HG03039 (cell line): ENCODE measurements at regions not wholly inside any gene's neighbourhood (a gene's known extent, or its start where the extent isn't known, plus 50 kb on each side); places are given as distances from the start of the nearest gene placed in this dataset.

Experiments
- ATAC-seq: cut with Tn5 transposase; IDR thresholded peaks from one replicate; pipeline ENCODE4 v1.9.1; 2021; ENCODE audit warnings: mild to moderate bottlenecking, moderate library complexity; ENCODE audit not compliant: unreplicated experiment

GRCh38 chr13:76715621-76716020 is 170.6 kb downstream of the KCTD12 start:
- ATAC-seq = no peak

GRCh38 chr13:76715075-76715474 is 171.1 kb downstream of the KCTD12 start:
- ATAC-seq = no peak

- no peak for ATAC-seq
These were observed 172.9 kb downstream of the KCTD12 start for GRCh38 chr13:76713280-76713679.

GRCh38 chr13:76711550-76712182 is 174.5 kb downstream of the KCTD12 start:
- no peak for ATAC-seq

GRCh38 chr13:76709851-76710250 is 176.4 kb downstream of the KCTD12 start:
- no peak for ATAC-seq

GRCh38 chr13:76708138-76708688 is 178.0 kb downstream of the KCTD12 start:
- ATAC-seq = no peak

GRCh38 chr13:76707360-76707759 is 178.8 kb downstream of the KCTD12 start:
- no peak for ATAC-seq

GRCh38 chr13:76703621-76704288 is 182.4 kb downstream of the KCTD12 start:
- ATAC-seq = no peak

- ATAC-seq = no peak
These were observed 183.0 kb downstream of the KCTD12 start for GRCh38 chr13:76703216-76703615.

GRCh38 chr13:76697288-76697687 is 188.9 kb downstream of the KCTD12 start:
- no peak for ATAC-seq

GRCh38 chr13:76696370-76696769 is 189.8 kb downstream of the KCTD12 start:
- ATAC-seq = no peak

GRCh38 chr13:76693086-76693485 is 193.1 kb downstream of the KCTD12 start:
- ATAC-seq = no peak

GRCh38 chr13:76692346-76692745 is 193.9 kb downstream of the KCTD12 start:
- ATAC-seq = no peak

GRCh38 chr13:76690611-76691010 is 195.6 kb downstream of the KCTD12 start:
- no peak for ATAC-seq

- ATAC-seq = no peak
These were observed 198.7 kb downstream of the KCTD12 start for GRCh38 chr13:76687467-76687866.

GRCh38 chr13:76685938-76686337 is 200.3 kb downstream of the KCTD12 start:
- ATAC-seq = no peak

GRCh38 chr13:76684336-76684735 is 201.9 kb downstream of the KCTD12 start:
- no peak for ATAC-seq

GRCh38 chr13:76683854-76684253 is 202.4 kb downstream of the KCTD12 start:
- ATAC-seq = no peak

- ATAC-seq = no peak
These were observed 203.0 kb downstream of the KCTD12 start for GRCh38 chr13:76683168-76683567.

GRCh38 chr13:76680112-76680511 is 206.1 kb downstream of the KCTD12 start:
- no peak for ATAC-seq

- ATAC-seq = no peak
These were observed 209.2 kb downstream of the KCTD12 start for GRCh38 chr13:76677043-76677442.

- no peak for ATAC-seq
These were observed 213.8 kb downstream of the KCTD12 start for GRCh38 chr13:76672420-76672819.
